ENCODE measurements at regions not wholly inside any gene's neighbourhood (a gene's known extent, or its start where the extent isn't known, plus 50 kb on each side); places are given as distances from the start of the nearest gene placed in this dataset.
"Not testable (repeated sequence)": the region's sequence is repeated elsewhere in the genome, so short reads cannot be mapped to it uniquely, and the experiment has no call there.

GRCh38 chr12:74780850-74781241 lies 243.2 kb downstream of the ATXN7L3B start:
- ATAC-seq; DNase-seq; intact Hi-C loops (cut with DNase I, micrococcal nuclease): not testable (repeated sequence)

- ATAC-seq = no peak
- DNase-seq = no peak
- intact Hi-C loops (cut with DNase I, micrococcal nuclease) = no loop called here
Observed at GRCh38 chr12:74781991-74782485, 244.4 kb downstream of the ATXN7L3B start.

- intact Hi-C loops (cut with DNase I, micrococcal nuclease) = no loop called here
- DNase-seq (no peak), ATAC-seq (no peak)
Observed at GRCh38 chr12:74790931-74791330, 253.3 kb downstream of the ATXN7L3B start.

- intact Hi-C loops (cut with DNase I, micrococcal nuclease) = no loop called here
- DNase-seq (no peak), ATAC-seq (no peak)
Observed at GRCh38 chr12:74791365-74791764, 253.7 kb downstream of the ATXN7L3B start.

DNA sequence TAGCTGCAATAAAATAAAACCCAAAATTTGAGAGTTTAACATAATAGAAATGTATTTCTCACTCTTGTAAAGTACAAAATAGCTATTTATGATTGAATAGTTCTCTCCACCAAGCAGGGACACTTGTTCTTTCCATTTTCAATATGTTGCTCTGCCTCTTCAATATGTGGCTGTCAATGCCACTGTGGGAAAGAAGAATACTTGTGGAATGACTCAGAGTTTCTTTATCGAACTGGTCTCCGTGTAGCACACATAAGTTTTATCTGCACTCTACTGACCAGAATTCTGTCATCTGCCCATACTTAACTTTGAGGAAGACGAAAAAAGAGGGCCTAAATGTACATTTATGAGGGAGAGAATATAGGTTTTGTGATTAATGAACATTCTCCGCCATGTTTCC lies 256.9 kb downstream of the ATXN7L3B start:
- ATAC-seq (no peak), DNase-seq (no peak)
- intact Hi-C loops (cut with DNase I, micrococcal nuclease) = no loop called here

- ATAC-seq (peak; percentile 36), DNase-seq (no peak)
- intact Hi-C loops (cut with DNase I, micrococcal nuclease) = no loop called here
Observed at GRCh38 chr12:74801625-74802024, 264.0 kb downstream of the ATXN7L3B start.

GRCh38 chr12:74816398-74817175 lies 279.0 kb downstream of the ATXN7L3B start:
- ATAC-seq (no peak), DNase-seq (no peak)
- intact Hi-C loops (cut with DNase I, micrococcal nuclease) = no loop called here

DNA sequence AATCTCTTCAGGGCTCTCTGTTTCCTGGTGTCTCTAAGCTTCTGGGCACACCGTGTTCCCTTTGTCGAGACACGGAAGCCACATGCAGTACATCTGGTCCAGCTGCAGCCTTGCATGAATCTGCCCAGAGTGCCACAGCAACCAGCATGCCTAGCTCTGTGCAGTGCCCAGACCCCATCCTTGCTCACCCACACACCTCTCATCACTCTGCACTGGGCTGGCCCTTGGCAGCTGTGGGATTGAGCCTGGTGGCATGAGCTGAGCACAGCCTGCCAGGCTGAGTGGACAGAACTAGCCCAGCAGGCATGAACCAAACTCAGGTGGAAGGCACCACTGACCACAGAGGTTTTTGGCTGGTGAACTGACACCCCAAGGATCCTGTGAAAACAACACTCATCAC lies 279.9 kb downstream of the ATXN7L3B start:
- intact Hi-C loops (cut with DNase I, micrococcal nuclease) = no loop called here
- DNase-seq (no peak), ATAC-seq (no peak)

- intact Hi-C loops (cut with DNase I, micrococcal nuclease) = no loop called here
- DNase-seq (no peak), ATAC-seq (no peak)
Observed at GRCh38 chr12:74818412-74818811, 280.8 kb downstream of the ATXN7L3B start.

DNA sequence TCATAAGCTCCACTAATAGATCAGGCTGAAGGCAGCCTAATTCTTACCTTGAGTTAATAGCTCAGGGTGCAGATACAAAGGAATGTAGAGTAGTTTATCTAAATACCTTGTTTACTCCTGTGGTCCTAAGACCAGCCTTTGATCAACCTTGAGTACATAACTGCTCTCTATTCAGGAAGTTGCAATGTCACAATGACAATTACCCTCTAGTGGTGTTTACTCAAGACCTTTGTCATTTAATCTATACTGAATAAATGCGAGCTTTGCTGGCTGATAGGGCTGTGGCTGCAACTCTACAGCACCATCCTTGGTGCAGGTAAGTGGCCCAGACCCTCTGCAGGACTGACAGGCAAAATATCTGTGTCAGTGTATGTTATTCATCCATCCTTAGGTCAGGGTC lies 282.7 kb downstream of the ATXN7L3B start:
- ATAC-seq = no peak
- DNase-seq = no peak
- intact Hi-C loops (cut with DNase I, micrococcal nuclease) = no loop called here

- ATAC-seq = no peak
- intact Hi-C loops (cut with DNase I, micrococcal nuclease) = no loop called here
Observed at GRCh38 chr12:74836567-74836966, 298.9 kb downstream of the ATXN7L3B start.

GRCh38 chr12:74846116-74846515 lies 308.5 kb downstream of the ATXN7L3B start:
- ATAC-seq = no peak
- intact Hi-C loops (cut with DNase I, micrococcal nuclease) = no loop called here
- no peak for DNase-seq

More at GRCh38 chr12:74836567-74836966, 298.9 kb downstream of the ATXN7L3B start:
- no peak for DNase-seq

GRCh38 chr12:74847169-74847568 lies 309.5 kb downstream of the ATXN7L3B start:
- intact Hi-C loops (cut with DNase I, micrococcal nuclease) = no loop called here
- ATAC-seq (no peak), DNase-seq (no peak)

DNA sequence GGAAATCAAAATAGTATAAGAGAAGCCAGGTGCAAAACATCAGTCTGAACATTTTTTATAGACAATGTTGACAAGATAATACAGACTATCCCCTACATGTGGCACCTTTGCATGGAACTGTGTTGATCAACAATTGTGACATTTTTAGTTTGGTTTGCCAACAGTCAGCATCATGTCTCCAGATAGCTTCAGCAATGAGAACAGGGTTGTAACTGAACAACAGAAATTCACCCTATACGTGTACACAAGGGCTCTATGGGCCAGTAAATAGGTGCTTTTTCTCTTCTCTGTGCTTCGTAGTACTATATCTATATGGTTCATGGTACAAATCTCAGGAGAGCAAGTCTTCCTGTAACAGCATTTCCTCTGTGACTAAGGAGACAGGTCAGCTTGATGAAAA lies 310.4 kb downstream of the ATXN7L3B start:
- ATAC-seq = no peak
- no peak for DNase-seq
- intact Hi-C loops (cut with DNase I, micrococcal nuclease) = no loop called here

DNA sequence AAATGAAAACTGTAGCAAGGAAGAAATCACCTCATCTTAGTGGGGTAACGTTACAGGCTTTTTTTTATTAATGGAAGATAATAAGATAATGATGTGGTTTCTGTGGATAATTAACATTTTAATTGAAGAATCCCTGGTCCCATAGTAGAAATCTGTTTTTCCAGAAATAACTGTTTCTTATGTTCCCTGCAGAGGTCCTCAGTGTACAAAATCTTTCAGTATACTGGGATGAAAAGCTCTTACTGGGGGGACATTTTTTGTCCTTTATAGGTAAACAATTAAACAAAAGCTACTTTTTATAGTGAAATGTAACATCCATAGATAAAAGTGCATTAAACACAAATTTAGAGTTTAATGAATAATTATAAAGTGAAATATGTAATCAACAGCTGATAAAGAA lies 312.2 kb downstream of the ATXN7L3B start:
- intact Hi-C loops (cut with DNase I, micrococcal nuclease) = no loop called here
- ATAC-seq (no peak), DNase-seq (no peak)

DNA sequence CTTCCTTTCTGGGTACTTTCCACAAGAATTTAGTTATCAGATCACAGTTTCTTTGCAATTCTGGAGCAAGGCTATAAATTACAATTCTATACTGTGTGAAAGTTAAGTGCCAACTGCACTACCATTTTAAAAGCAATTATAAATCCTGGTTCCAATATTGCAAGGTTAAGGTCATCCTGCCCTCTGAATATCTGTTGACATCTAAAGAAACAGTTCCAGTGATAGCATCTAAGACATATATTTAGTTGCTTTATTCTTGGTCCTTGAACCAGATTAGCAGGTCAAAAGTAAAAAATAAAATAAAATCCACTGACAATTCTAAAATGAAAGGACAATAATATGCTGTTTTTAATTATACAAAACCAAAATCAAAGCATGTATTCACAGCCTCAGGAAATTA lies 334.2 kb downstream of the ATXN7L3B start:
- intact Hi-C loops (cut with DNase I, micrococcal nuclease) = no loop called here

DNA sequence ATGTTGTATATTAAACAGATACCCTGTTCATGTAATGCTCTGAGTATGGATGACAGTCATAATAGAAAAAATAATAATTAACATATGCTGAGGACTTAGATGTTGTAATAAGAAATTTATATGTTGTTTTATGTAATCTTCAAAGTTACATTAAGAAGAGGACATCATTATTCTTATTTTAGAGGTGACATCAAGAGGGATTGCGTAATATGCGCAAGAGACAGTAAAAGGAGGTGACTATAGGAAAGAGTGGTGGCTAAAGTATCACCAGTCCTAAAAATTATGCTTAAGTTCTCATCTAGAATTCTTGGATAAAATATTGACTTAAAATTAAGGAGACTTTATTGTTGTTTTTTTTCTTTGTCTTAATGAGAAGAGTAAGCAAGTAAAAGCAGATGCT lies 323.9 kb downstream of the KCNC2 start:
- DNase-seq (no peak), ATAC-seq (no peak)
- intact Hi-C loops (cut with DNase I, micrococcal nuclease) = no loop called here

More for the DNA sequence above, 334.2 kb downstream of the ATXN7L3B start:
- DNase-seq = no peak
- no peak for ATAC-seq

DNA sequence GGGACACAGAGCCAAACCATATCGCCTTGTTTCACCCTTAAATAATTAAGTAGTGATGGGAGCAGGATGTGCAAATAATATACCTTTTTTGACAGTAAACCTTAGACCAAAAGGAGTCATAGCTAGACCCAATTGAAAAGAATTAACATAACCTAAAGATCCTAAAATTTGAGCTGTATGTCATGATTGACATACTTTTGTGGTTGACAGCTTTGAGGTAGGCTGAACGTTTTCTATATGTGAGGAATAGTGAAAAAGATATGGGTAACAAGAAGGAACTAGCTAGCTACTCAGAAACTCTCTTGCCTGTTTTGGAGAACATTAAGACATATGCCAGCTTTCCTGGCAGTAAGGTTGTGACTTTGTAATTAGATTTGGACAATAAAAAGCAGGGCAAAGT lies 320.6 kb downstream of the KCNC2 start:
- DNase-seq (no peak), ATAC-seq (no peak)
- intact Hi-C loops (cut with DNase I, micrococcal nuclease) = no loop called here

DNA sequence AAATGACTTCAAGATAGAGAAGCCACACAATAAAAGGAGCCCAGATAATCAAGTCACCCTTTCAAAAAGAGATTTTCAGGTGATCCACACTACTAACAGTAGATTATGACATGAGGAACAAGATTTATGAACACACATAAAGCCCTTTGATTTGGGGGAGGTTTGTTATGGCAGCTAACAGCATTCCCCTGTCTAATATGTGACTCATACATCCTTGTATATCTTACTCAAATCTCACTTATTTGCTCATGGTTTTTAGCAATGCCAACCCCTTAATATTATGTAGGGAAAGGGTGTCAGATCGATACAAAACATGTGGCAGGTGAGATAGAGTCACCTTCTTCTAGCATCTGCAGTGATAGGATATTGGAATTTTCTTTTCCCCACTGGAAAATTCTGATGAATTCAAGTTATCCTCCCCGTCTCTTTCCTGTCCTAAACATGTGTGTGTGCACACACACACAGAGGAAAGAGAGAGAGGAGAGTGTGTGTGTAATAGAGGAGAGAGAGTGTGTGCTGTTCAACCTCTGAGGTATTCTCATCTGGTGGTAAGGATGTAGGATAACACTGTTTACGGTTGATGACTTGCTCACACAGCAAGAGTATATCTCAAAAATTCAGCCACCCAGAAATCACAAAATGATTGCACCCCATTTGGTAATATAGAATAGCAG lies 319.9 kb downstream of the KCNC2 start:
- DNase-seq (no peak), ATAC-seq (no peak)
- intact Hi-C loops (cut with DNase I, micrococcal nuclease) = no loop called here

DNA sequence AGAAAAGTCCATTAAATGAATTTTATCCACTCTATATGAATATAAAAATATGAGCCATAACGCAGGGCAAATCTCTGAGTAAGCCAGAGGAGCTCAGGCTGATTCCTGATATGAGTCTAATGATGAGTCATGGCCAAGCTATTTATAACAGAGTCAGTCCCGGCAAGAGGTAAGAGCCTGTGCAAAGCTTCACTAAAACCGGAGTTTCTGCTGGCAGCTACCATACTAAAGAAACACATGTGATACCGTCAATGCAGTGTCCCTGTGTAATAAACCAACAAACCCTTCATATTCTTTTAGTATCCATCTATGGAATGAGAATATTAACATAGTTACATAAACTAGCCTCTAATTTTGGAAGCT lies 319.4 kb downstream of the KCNC2 start:
- peak; percentile 74 for ATAC-seq
- no peak for DNase-seq

More for the DNA sequence above, 319.4 kb downstream of the KCNC2 start:
- intact Hi-C loops (cut with DNase I, micrococcal nuclease) = no loop called here
